GM12865 (cell line): ENCODE measurements at regions not wholly inside any gene's neighbourhood (a gene's known extent, or its start where the extent isn't known, plus 50 kb on each side); places are given as distances from the start of the nearest gene placed in this dataset.

Experiments used
- DNase-seq: peaks from one replicate; pipeline ENCODE4 v3.0.0; 2010; ENCODE audit warnings: low read depth
- H3K4me3 ChIP-seq: 2 replicates; pipeline ENCODE4 v1.5.1; 2011; ENCODE audit warnings: mild to moderate bottlenecking, low read depth, low read length, control low read depth
- TF ChIP-seq, protein P1 (sequence below): IDR thresholded peaks from 2 replicates; pipeline ENCODE4 v1.5.1; 2011; ENCODE audit warnings: low read length, control low read depth, low read depth, inconsistent platforms; ENCODE audit not compliant: insufficient read depth; ENCODE audit errors: missing control alignments

DNA sequence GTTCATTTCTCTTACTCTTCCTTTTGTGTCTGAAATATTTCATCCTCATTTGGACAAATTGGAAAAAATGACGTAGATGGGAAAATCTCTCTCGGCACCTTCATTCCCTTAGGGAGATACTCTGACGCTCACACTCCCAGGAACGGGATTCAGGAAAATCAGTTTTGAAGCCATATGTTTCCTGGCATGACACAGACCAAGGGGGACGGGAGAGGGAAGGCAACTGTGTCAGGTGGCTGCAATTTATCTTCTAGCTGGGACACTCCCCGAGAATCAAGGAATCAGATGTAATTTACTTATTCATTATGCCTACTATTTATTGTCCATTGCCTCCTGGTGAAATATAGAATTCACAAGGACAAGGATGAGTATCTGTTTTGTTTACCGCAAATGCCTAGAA, 65.5 kb downstream of the IRX5 start:
- TF ChIP-seq, protein P1, sequence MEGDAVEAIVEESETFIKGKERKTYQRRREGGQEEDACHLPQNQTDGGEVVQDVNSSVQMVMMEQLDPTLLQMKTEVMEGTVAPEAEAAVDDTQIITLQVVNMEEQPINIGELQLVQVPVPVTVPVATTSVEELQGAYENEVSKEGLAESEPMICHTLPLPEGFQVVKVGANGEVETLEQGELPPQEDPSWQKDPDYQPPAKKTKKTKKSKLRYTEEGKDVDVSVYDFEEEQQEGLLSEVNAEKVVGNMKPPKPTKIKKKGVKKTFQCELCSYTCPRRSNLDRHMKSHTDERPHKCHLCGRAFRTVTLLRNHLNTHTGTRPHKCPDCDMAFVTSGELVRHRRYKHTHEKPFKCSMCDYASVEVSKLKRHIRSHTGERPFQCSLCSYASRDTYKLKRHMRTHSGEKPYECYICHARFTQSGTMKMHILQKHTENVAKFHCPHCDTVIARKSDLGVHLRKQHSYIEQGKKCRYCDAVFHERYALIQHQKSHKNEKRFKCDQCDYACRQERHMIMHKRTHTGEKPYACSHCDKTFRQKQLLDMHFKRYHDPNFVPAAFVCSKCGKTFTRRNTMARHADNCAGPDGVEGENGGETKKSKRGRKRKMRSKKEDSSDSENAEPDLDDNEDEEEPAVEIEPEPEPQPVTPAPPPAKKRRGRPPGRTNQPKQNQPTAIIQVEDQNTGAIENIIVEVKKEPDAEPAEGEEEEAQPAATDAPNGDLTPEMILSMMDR: no peak
- DNase-seq: no peak
- H3K4me3 ChIP-seq: no peak overlapping the region

DNA sequence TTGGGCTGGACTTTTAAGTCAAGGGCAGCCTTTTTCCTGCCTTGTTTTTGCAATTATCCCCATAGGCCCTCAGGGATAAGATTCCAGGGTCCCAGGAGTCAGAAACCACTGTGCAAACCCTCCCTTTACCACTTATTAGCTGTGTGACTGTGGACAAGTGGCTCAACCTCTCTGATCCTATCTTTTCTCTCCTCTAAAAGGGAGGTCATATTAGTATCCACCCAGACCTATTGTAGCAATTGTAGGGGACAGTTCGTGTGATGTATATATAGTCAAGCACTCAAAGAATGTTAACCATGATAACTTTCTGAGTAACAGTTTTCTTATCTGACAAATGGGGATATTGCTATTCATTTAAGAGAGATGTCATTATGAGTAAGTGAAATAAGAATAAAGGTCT, 68.2 kb downstream of the IRX5 start:
- TF ChIP-seq, protein P1: no peak
- DNase-seq: no peak

DNA sequence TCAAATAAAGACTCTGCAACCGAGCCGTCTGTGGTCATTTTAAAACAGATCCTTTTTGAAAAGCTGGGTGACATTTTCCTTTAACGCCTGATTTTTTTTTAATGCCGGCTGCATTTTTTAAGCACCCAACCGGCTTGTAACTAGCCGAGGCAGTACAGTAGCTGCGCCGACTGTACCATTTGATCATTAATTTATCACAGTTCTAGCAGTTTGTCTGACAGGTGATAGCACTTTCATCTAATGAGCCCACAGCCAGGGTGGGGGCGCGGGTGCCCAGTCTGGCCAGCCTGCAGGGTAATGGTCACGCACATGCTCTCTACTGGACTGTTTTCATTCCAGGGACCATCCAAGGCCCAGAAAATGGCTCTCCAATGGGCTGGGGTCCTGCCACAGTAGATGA, 68.8 kb downstream of the IRX5 start:
- DNase-seq: no peak
- TF ChIP-seq, protein P1: no peak

More for the DNA sequence above, 68.2 kb downstream of the IRX5 start:
- H3K4me3 ChIP-seq: no peak overlapping the region

DNA sequence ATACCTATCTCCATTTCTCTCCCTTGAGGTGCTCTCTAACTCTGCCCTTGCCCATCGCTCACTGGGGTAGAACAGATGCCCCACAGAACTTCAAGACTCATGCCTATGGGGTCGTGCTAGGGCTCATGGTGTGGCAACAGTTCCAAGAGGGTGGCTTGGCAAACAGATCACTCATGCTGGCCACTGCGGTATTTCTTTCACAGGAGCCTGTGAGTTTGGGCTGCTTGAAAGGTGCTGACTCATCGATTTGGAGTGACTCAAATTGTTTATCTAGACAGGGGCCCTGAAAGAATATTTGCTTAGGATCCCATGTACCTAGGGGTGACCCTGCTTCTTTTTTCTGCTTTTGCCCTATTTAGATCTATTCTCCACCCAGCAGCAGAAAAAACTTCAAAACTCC, 69.9 kb downstream of the IRX5 start:
- TF ChIP-seq, protein P1: no peak
- no peak for DNase-seq
- no peak overlapping the region for H3K4me3 ChIP-seq

More for the DNA sequence above, 68.8 kb downstream of the IRX5 start:
- H3K4me3 ChIP-seq: no peak overlapping the region

DNA sequence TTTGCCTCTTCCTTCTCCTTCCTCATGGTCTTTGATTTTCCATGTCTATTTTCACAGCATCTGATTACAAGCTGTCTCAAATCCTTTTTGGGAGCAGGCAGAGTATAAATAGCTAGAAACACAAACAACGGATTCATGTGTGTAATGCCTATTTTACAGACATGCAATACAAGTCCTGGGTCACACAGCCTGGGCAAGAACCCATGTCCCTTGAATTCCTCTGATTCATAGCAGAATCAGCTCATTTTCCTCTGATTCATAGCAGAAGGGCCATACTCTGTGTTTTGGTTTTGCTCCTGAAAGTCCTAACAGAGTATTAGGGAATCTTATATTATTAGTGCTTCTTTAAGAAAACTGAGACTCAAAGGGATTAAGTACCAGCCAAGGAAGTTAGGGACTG, 71.3 kb downstream of the IRX5 start:
- TF ChIP-seq, protein P1: no peak
- H3K4me3 ChIP-seq: no peak overlapping the region
- DNase-seq: no peak

DNA sequence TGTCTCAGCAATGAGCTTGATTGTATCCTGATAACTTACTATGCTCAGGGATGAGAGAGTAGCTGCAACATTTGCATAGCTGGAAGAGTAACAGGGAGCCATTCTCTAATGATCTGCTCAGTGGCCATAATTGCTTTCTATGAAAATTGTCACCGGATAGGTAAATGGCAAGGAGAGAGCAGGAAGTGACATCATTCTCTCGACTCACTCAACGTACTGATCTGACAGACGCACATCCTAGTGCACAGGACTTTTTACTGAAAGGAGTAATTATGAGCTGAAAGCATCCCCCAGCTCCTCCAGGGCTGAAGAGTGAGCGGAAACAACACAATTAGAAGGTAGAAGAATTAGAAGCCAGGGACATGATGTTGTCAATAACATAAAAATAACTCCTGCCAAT, 71.8 kb downstream of the IRX5 start:
- no peak for DNase-seq
- TF ChIP-seq, protein P1: no peak
- H3K4me3 ChIP-seq: no peak overlapping the region

DNA sequence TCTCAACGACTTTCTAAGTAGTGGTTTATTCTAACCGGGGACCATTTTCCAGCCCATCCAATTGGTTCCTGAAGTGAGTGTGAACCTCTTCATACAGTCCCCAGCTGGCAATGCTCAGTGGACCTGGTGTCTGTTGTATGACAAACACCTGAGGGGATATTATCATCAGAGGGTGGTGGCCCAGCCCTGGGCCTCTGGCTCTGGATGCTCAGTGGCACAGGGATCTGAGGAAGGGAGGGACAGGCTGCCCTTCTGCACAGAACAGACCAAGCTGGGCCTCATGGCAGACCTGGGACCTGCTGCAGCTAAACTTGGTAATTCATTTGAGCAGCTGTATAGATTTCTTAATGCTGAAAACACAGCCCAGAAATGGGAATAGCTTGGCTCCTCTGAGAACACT, 72.6 kb downstream of the IRX5 start:
- TF ChIP-seq, protein P1: no peak
- H3K4me3 ChIP-seq: no peak overlapping the region
- DNase-seq: no peak
